HepG2 (cell line): ENCODE measurements at regions not wholly inside any gene's neighbourhood (a gene's known extent, or its start where the extent isn't known, plus 50 kb on each side); places are given as distances from the start of the nearest gene placed in this dataset.
A peak's percentile ranks its signal among the peaks of the same experiment; 100 is the strongest.

Source experiments
- ATAC-seq: fragments of 200-7000 bp; cut with Tn5 transposase; 3 replicates; pipeline ENCODE4 v1.9.1; 2020; ENCODE audit warnings: mild to moderate bottlenecking, moderate library complexity
- BruUV-seq: library from RNA; stranded (reverse); fragments of 400-500 nt; replicated peaks from 2 replicates; lab custom pipeline; 2021; lab: Mats Ljungman, UMichigan
- CTCF ChIA-PET: fragments of 300-600 bp; formaldehyde crosslinking; extraction: SDS; loops from one replicate; lab custom pipeline; 2021; ENCODE audit warnings: low total read pairs, inconsistent platforms, low intra/inter-chr PET ratio; lab: Yijun Ruan, JAX
- POLR2A ChIA-PET: fragments of 350-600 bp; sonication (Branson Sonifier 250); formaldehyde crosslinking; loops from one replicate; lab custom pipeline; 2020; ENCODE audit warnings: antibody characterized with exemption, inconsistent platforms; lab: Yijun Ruan, JAX
- DNase-seq: peaks from one replicate; pipeline ENCODE4 v3.0.0-alpha.2; 2015; ENCODE audit warnings: low spot score
- FAIRE-seq: peaks from 3 replicates; lab custom pipeline; 2011; peaks lifted over from hg19 to GRCh38; lab: Jason Lieb, UNC
- H2AFZ ChIP-seq: one replicate; pipeline ENCODE4 v1.6.1; 2011; ENCODE audit warnings: low read length, inconsistent platforms
- H3K27ac ChIP-seq: fragments of 300-600 bp; 3 replicates; pipeline ENCODE4 v1.8.0; 2011; ENCODE audit warnings: mixed run types, mild to moderate bottlenecking, mixed read lengths, low read length, inconsistent platforms; ENCODE audit not compliant: insufficient read depth; ENCODE audit errors: extremely low read length
- H3K27me3 ChIP-seq, 2 experiments: fragments of 200-600 bp in 1 of 2; 2 replicates in 1 of 2; 3 replicates in 1 of 2; pipeline versions ENCODE4 v1.6.0 to v1.8.0; 2011; ENCODE audit warnings: low read length in 2 of 2, mild to moderate bottlenecking in 2 of 2, moderate library complexity in 2 of 2, inconsistent platforms in 1 of 2; ENCODE audit not compliant: insufficient read depth in 2 of 2, control insufficient read depth in 1 of 2
- H3K36me3 ChIP-seq, 2 experiments: fragments of 200-600 bp in 1 of 2; replicated peaks in 1 of 2; 2 replicates in 1 of 2; 3 replicates in 1 of 2; pipeline versions ENCODE4 v1.5.1 to v1.8.0; 2011; ENCODE audit warnings: low read length in 2 of 2, inconsistent platforms in 1 of 2; ENCODE audit not compliant: insufficient read depth in 2 of 2, control insufficient read depth in 1 of 2
- H3K4me1 ChIP-seq: 2 replicates; pipeline ENCODE4 v1.5.1; 2012; ENCODE audit warnings: low read length, inconsistent platforms; ENCODE audit not compliant: insufficient read depth
- H3K4me2 ChIP-seq: 2 replicates; pipeline ENCODE4 v1.6.0; 2011; ENCODE audit warnings: low read depth, low read length, inconsistent platforms
- H3K4me3 ChIP-seq, 3 experiments: fragments of 200-600 bp in 1 of 3; sonication (generic), shearing (Covaris generic) in 1 of 3; replicated peaks in 1 of 3; 2 replicates each; pipeline ENCODE4 v1.5.1; 2011 to 2016; ENCODE audit warnings: low read length in 3 of 3, inconsistent platforms in 2 of 3, low read depth in 2 of 3, mild to moderate bottlenecking in 2 of 3, control low read depth in 1 of 3, mixed read lengths in 1 of 3; ENCODE audit not compliant: insufficient read depth in 1 of 3
- H3K79me2 ChIP-seq: one replicate; pipeline ENCODE4 v1.6.1; 2011; ENCODE audit warnings: low read length, inconsistent platforms; ENCODE audit not compliant: insufficient read depth
- H3K9ac ChIP-seq: 2 replicates; pipeline ENCODE4 v1.6.0; 2011; ENCODE audit warnings: mild to moderate bottlenecking, low read depth, low read length, inconsistent platforms; ENCODE audit not compliant: insufficient read depth
- H3K9me3 ChIP-seq: 2 replicates; pipeline ENCODE4 v1.5.1; 2012; ENCODE audit warnings: mild to moderate bottlenecking, low read length
- H4K20me1 ChIP-seq: 2 replicates; pipeline ENCODE4 v1.6.0; 2011; ENCODE audit warnings: inconsistent platforms, mild to moderate bottlenecking, low read length, moderate library complexity; ENCODE audit not compliant: insufficient read depth
- AGO2 ChIP-seq: fragments of 200-400 bp; formaldehyde crosslinking; optimal IDR thresholded peaks from 2 replicates; pipeline ENCODE3; 2017; ENCODE audit warnings: mild to moderate bottlenecking, low read depth, low read length, moderate library complexity
- DRAP1 ChIP-seq: IDR thresholded peaks from 2 replicates; pipeline ENCODE4 v1.6.1; 2016; ENCODE audit warnings: missing genetic modification reagents, missing compliant biosample characterization
- IKZF4 ChIP-seq: sonication (generic); formaldehyde crosslinking; IDR thresholded peaks from 2 replicates; pipeline ENCODE4 v1.5.1; 2020; ENCODE audit warnings: borderline replicate concordance, mild to moderate bottlenecking, low read depth, missing genetic modification reagents; ENCODE audit errors: not compliant biosample characterization
- KDM5A ChIP-seq: fragments of 200-600 bp; sonication (generic); IDR thresholded peaks from 2 replicates; pipeline ENCODE4 v1.7.0; 2018; ENCODE audit warnings: antibody characterized with exemption, mild to moderate bottlenecking, low read length, borderline replicate concordance
- KLF12 ChIP-seq: sonication (generic); formaldehyde crosslinking; IDR thresholded peaks from 2 replicates; pipeline ENCODE4 v1.4.0; 2020; ENCODE audit warnings: missing genetic modification reagents, borderline replicate concordance
- MAFF ChIP-seq: IDR thresholded peaks from 2 replicates; pipeline ENCODE4 v1.6.1; 2011; ENCODE audit warnings: low read depth, low read length, improper control_type of control experiment
- MAFG ChIP-seq: sonication (generic); formaldehyde crosslinking; IDR thresholded peaks from 2 replicates; pipeline ENCODE4 v1.5.1; 2020; ENCODE audit warnings: mild to moderate bottlenecking, missing genetic modification reagents
- MAFK ChIP-seq, 2 experiments: IDR thresholded peaks in 1 of 2; conservative IDR thresholded peaks in 1 of 2; 2 replicates each; pipeline ENCODE4 v1.6.1; 2011; ENCODE audit warnings: improper control_type of control experiment in 2 of 2, low read length in 2 of 2
- NR3C1 ChIP-seq: sonication (generic); formaldehyde crosslinking; IDR thresholded peaks from 2 replicates; pipeline ENCODE4 v1.4.0; 2020; ENCODE audit warnings: missing genetic modification reagents
- ONECUT2 ChIP-seq: sonication (generic); formaldehyde crosslinking; IDR thresholded peaks from 2 replicates; pipeline ENCODE4 v1.4.0; 2020; ENCODE audit warnings: missing genetic modification reagents
- PHB2 ChIP-seq: fragments of 450-650 bp; IDR thresholded peaks from 2 replicates; pipeline ENCODE4 v1.6.1; 2018; ENCODE audit not compliant: partially characterized antibody
- ZBTB7B ChIP-seq: sonication (generic); formaldehyde crosslinking; IDR thresholded peaks from 2 replicates; pipeline ENCODE4 v1.4.0; 2020; ENCODE audit warnings: missing genetic modification reagents
- ZNF207 ChIP-seq: fragments of 450-650 bp; IDR thresholded peaks from 2 replicates; pipeline ENCODE4 v1.6.1; 2016; ENCODE audit warnings: antibody characterized with exemption, borderline replicate concordance
- ZNF570 ChIP-seq: sonication (generic); formaldehyde crosslinking; IDR thresholded peaks from 2 replicates; pipeline ENCODE4 v1.4.0; 2020; ENCODE audit warnings: mild to moderate bottlenecking, missing genetic modification reagents, borderline replicate concordance
- ZNF607 ChIP-seq: sonication (generic); formaldehyde crosslinking; IDR thresholded peaks from 2 replicates; pipeline ENCODE4 v1.5.1; 2020; ENCODE audit warnings: missing genetic modification reagents, mild to moderate bottlenecking, borderline replicate concordance
- ZNF737 ChIP-seq: sonication (generic); formaldehyde crosslinking; IDR thresholded peaks from 2 replicates; pipeline ENCODE4 v1.5.0; 2020; ENCODE audit warnings: missing genetic modification reagents, mild to moderate bottlenecking, borderline replicate concordance
- ZNF749 ChIP-seq: sonication (generic); formaldehyde crosslinking; IDR thresholded peaks from 2 replicates; pipeline ENCODE4 v1.8.0; 2022; ENCODE audit warnings: mild to moderate bottlenecking, missing genetic modification reagents, moderate library complexity, borderline replicate concordance
- ZNF850 ChIP-seq: sonication (generic); formaldehyde crosslinking; conservative IDR thresholded peaks from 2 replicates; pipeline ENCODE4 v1.9.0; 2021; ENCODE audit warnings: mild to moderate bottlenecking, missing genetic modification reagents
- WGBS: methylation state at CpG from one replicate; pipeline ENCODE4 v1.1.6; 2017; ENCODE audit warnings: low lambda C conversion rate; 5-methylcytosine and 5-hydroxymethylcytosine counted together
- in situ Hi-C: cut with HindIII; loops from 2 replicates; pipeline ENCODE4 v1.10.0; 2017; ENCODE audit warnings: low pct_unique_long_range_greater_than_20kb; ENCODE audit not compliant: extremely low pct_ligation_motif_present
- intact Hi-C: fragments of 100-400 bp; cut with micrococcal nuclease; formaldehyde crosslinking; loops from one replicate; pipeline ENCODE4 v1.10.0; 2022; ENCODE audit not compliant: unreplicated experiment
- TF ChIP-seq, protein P1 (sequence below): sonication (generic); formaldehyde crosslinking; IDR thresholded peaks from 2 replicates; pipeline ENCODE4 v1.9.0; 2022; ENCODE audit warnings: missing genetic modification reagents, mild to moderate bottlenecking, borderline replicate concordance

DNA sequence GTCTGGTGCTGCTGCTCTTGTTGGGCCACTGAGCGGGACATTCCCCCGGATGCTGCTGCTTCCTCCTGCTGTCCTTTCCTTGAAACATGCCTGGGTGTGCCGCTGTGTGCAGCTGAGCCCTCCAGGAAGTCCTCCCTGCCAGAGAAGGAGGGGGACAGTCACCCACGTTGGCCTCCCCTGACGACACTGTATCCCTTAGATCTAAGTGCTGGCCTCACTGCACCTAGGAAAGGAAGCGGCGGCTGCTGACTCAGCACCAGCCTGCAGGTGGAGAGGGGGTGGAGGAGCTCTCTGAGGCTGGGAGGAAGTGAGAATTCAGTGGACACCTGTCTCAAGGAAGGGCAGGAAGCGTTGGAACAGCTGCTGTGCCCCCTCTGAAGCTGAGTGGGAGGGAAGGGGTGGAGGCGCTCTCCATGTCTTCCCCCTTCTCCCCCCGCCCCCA is 239.8 kb downstream of the HAUS1 start:
- CTCF ChIA-PET = no interaction called here

GRCh38 chr18:46344416-46345180 is 240.4 kb downstream of the HAUS1 start:
- BruUV-seq = no TSS peak
- DNase-seq (no peak), ATAC-seq (no peak), FAIRE-seq (no peak)
- ChIA-PET CTCF (no interaction called here), POLR2A (no interaction called here)
- Histone ChIP-seq H3K4me1 (no peaks in the 10 kb centered on the region), H3K9ac (no peak overlapping the region), H3K4me2 (no peak overlapping the region), H3K27ac (no peak overlapping the region), H3K4me3 (no peak overlapping the region), H3K36me3 (no peaks in the 10 kb centered on the region), H2AFZ (no peak overlapping the region), H3K79me2 (no peaks in the 10 kb centered on the region), H3K27me3 (peaks cover 1 to 44% of the 10 kb centered on the region in 2 experiments; a peak in 3 of 5 replicates), H3K9me3 (no peaks in the 10 kb centered on the region), H4K20me1 (no peaks in the 10 kb centered on the region)
- in situ Hi-C loops (no loop called here), intact Hi-C loops (no loop called here)
- 11% methylated on average over 7 of the region's 14 CpGs for WGBS
- TF ChIP-seq ZNF737 (CRISPR knock-in tag) = no peak
- TF ChIP-seq DRAP1 (CRISPR knock-in tag) = no peak
- no peak for TF ChIP-seq NR3C1 (CRISPR knock-in tag)
- TF ChIP-seq ZNF570 = no peak
- no peak for TF ChIP-seq ZBTB7B
- no peak for TF ChIP-seq KDM5A
- no peak for TF ChIP-seq PHB2
- TF ChIP-seq, protein P1, sequence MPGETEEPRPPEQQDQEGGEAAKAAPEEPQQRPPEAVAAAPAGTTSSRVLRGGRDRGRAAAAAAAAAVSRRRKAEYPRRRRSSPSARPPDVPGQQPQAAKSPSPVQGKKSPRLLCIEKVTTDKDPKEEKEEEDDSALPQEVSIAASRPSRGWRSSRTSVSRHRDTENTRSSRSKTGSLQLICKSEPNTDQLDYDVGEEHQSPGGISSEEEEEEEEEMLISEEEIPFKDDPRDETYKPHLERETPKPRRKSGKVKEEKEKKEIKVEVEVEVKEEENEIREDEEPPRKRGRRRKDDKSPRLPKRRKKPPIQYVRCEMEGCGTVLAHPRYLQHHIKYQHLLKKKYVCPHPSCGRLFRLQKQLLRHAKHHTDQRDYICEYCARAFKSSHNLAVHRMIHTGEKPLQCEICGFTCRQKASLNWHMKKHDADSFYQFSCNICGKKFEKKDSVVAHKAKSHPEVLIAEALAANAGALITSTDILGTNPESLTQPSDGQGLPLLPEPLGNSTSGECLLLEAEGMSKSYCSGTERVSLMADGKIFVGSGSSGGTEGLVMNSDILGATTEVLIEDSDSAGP = no peak
- no peak for TF ChIP-seq ZNF749 (CRISPR knock-in tag)
- no peak for TF ChIP-seq ZNF607 (CRISPR knock-in tag)
- no peak for TF ChIP-seq AGO2
- TF ChIP-seq KLF12 (CRISPR knock-in tag) = no peak
- TF ChIP-seq ZNF207 = no peak
- TF ChIP-seq ZNF850 (CRISPR knock-in tag) = no peak
- TF ChIP-seq IKZF4 (CRISPR knock-in tag) = no peak

More for the DNA sequence above, 239.8 kb downstream of the HAUS1 start:
- Histone ChIP-seq H3K4me3 (no peak overlapping the region), H3K27me3 (peaks cover 1 to 44% of the 10 kb centered on the region in 2 experiments; a peak in 3 of 5 replicates), H4K20me1 (no peaks in the 10 kb centered on the region), H2AFZ (no peak overlapping the region), H3K9me3 (no peaks in the 10 kb centered on the region), H3K4me1 (no peaks in the 10 kb centered on the region), H3K79me2 (no peaks in the 10 kb centered on the region), H3K36me3 (no peaks in the 10 kb centered on the region)
- no peak for ATAC-seq
- no peak for DNase-seq
- 19% methylated on average over 5 of the region's 10 CpGs for WGBS
- intact Hi-C loops = no loop called here
- TF ChIP-seq MAFF = peak; percentile 77
- peak; percentile 81 to 85 for TF ChIP-seq MAFK (conservative IDR thresholded peaks at IDR 0.05 in 1 of 2, IDR thresholded peaks at IDR 0.05 in 1 of 2; ENCODE audit: low read length in 2 of 2)
- TF ChIP-seq ONECUT2 = no peak
- TF ChIP-seq MAFG = peak; percentile 15; the same call in 1 of the 2 replicates
- TF ChIP-seq, all 625 proteins: peak for 3
- Histone ChIP-seq H3K4me2 (no peak overlapping the region), H3K9ac (no peak overlapping the region), H3K27ac (no peak overlapping the region)
- POLR2A ChIA-PET = no interaction called here
- no TSS peak for BruUV-seq
- no peak for FAIRE-seq
- in situ Hi-C loops = no loop called here
